SK-N-SH (cell line): ENCODE measurements at regions not wholly inside any gene's neighbourhood (a gene's known extent, or its start where the extent isn't known, plus 50 kb on each side); places are given as distances from the start of the nearest gene placed in this dataset.
A peak's percentile ranks its signal among the peaks of the same experiment; 100 is the strongest.

Experiments used
- CTCF ChIA-PET: fragments of 300-600, 350-600 bp; formaldehyde crosslinking; extraction: SDS; loops from one replicate; lab custom pipeline; 2021; lab: Yijun Ruan, JAX
- POLR2A ChIA-PET: fragments of 350-600 bp; sonication (Branson Sonifier 250); formaldehyde crosslinking; extraction: SDS; loops from one replicate; lab custom pipeline; 2020; ENCODE audit warnings: antibody characterized with exemption, inconsistent platforms; lab: Yijun Ruan, JAX
- DNase-seq: peaks from one replicate; pipeline ENCODE4 v3.0.0; 2012
- H2AFZ ChIP-seq: fragments of 200-600 bp; sonication (generic); 2 replicates; pipeline ENCODE4 v1.8.1; 2016; ENCODE audit warnings: antibody characterized with exemption, mild to moderate bottlenecking, low read depth
- H3F3A ChIP-seq: fragments of 200-600 bp; sonication (generic); replicated peaks from 2 replicates; pipeline ENCODE3; 2016; ENCODE audit warnings: antibody characterized with exemption, mild to moderate bottlenecking; ENCODE audit not compliant: insufficient read depth
- H3K27ac ChIP-seq, 2 experiments: fragments of 200-500 bp in 1 of 2; fragments of 200-600 bp in 1 of 2; sonication (Bioruptor generic) in 1 of 2; sonication (generic), shearing (Covaris generic) in 1 of 2; 2 replicates each; pipeline versions ENCODE4 v1.5.1 to v1.6.1; 2014 to 2016; ENCODE audit warnings: low read depth in 2 of 2, inconsistent platforms in 1 of 2, low read length in 1 of 2, mild to moderate bottlenecking in 1 of 2, mixed read lengths in 1 of 2
- H3K27me3 ChIP-seq: fragments of 200-600 bp; sonication (generic), shearing (Covaris generic); 2 replicates; pipeline ENCODE4 v1.6.1; 2016; ENCODE audit warnings: mixed run types; ENCODE audit not compliant: insufficient read depth
- H3K36me3 ChIP-seq, 2 experiments: fragments of 200-500 bp in 1 of 2; fragments of 200-600 bp in 1 of 2; sonication (Bioruptor generic) in 1 of 2; sonication (generic) in 1 of 2; replicated peaks in 1 of 2; 2 replicates each; pipeline versions ENCODE3 to v1.5.1; 2014 to 2016; ENCODE audit warnings: low read length in 1 of 2, mild to moderate bottlenecking in 1 of 2; ENCODE audit not compliant: insufficient read depth in 2 of 2, control insufficient read depth in 1 of 2
- H3K4me1 ChIP-seq, 2 experiments: fragments of 200-500 bp in 1 of 2; fragments of 200-600 bp in 1 of 2; sonication (Bioruptor generic) in 1 of 2; sonication (generic), shearing (Covaris generic) in 1 of 2; 2 replicates each; pipeline versions ENCODE4 v1.5.1 to v1.6.1; 2014 to 2016; ENCODE audit warnings: low read depth in 1 of 2, low read length in 1 of 2, mixed run types in 1 of 2; ENCODE audit not compliant: insufficient read depth in 2 of 2, control insufficient read depth in 1 of 2
- H3K4me2 ChIP-seq: fragments of 200-600 bp; sonication (generic), shearing (Covaris generic); 2 replicates; pipeline ENCODE4 v1.6.1; 2017; ENCODE audit warnings: mixed run types
- H3K4me3 ChIP-seq, 2 experiments: fragments of 200-500 bp in 1 of 2; fragments of 200-600 bp in 1 of 2; sonication (Bioruptor generic) in 1 of 2; sonication (generic), shearing (Covaris generic) in 1 of 2; 2 replicates each; pipeline versions ENCODE4 v1.5.1 to v1.8.1; 2014 to 2016; ENCODE audit warnings: low read depth in 2 of 2, inconsistent platforms in 1 of 2, low read length in 1 of 2, mild to moderate bottlenecking in 1 of 2, mixed read lengths in 1 of 2, moderate library complexity in 1 of 2
- H3K79me2 ChIP-seq: fragments of 200-600 bp; sonication (generic); 2 replicates; pipeline ENCODE4 v1.8.1; 2017; ENCODE audit warnings: mild to moderate bottlenecking; ENCODE audit not compliant: insufficient read depth
- H3K9ac ChIP-seq: fragments of 200-600 bp; sonication (generic); 2 replicates; pipeline ENCODE4 v1.6.1; 2017; ENCODE audit warnings: mixed run types
- H3K9me2 ChIP-seq: fragments of 200-600 bp; sonication (generic); 2 replicates; pipeline ENCODE4 v1.6.1; 2017; ENCODE audit warnings: mixed run types
- H3K9me3 ChIP-seq: fragments of 200-600 bp; sonication (generic); 2 replicates; pipeline ENCODE4 v1.6.1; 2017; ENCODE audit warnings: mixed run types, mild to moderate bottlenecking, moderate library complexity
- H4K20me1 ChIP-seq: fragments of 200-600 bp; sonication (generic); 2 replicates; pipeline ENCODE4 v1.6.1; 2017; ENCODE audit warnings: mild to moderate bottlenecking, mixed run types; ENCODE audit not compliant: insufficient read depth
- CTCF ChIP-seq: fragments of 200-600 bp; sonication (generic); IDR thresholded peaks from 2 replicates; pipeline ENCODE4 v1.6.1; 2017; ENCODE audit warnings: antibody characterized with exemption, mild to moderate bottlenecking, moderate library complexity
- ELF1 ChIP-seq: IDR thresholded peaks from 2 replicates; pipeline ENCODE4 v1.4.0; 2012
- FOXJ3 ChIP-seq: sonication (generic); formaldehyde crosslinking; IDR thresholded peaks from 2 replicates; pipeline ENCODE4 v1.5.1; 2020; ENCODE audit warnings: mild to moderate bottlenecking, missing genetic modification reagents
- GABPA ChIP-seq: IDR thresholded peaks from 2 replicates; pipeline ENCODE4 v1.4.0; 2012; ENCODE audit warnings: low read depth, mild to moderate bottlenecking
- MAX ChIP-seq: IDR thresholded peaks from 2 replicates; pipeline ENCODE4 v1.4.0; 2012; ENCODE audit warnings: low read depth
- MXI1 ChIP-seq: IDR thresholded peaks from 2 replicates; pipeline ENCODE4 v1.6.1; 2012; ENCODE audit warnings: mild to moderate bottlenecking, low read depth, low read length, improper control_type of control experiment
- RCOR1 ChIP-seq: fragments of 150-350 bp; IDR thresholded peaks from 2 replicates; pipeline ENCODE4 v1.6.1; 2017; ENCODE audit warnings: antibody characterized with exemption, low read length
- REST ChIP-seq: IDR thresholded peaks from 2 replicates; pipeline ENCODE4 v1.6.1; 2012; ENCODE audit warnings: mild to moderate bottlenecking, low read depth, low read length, moderate library complexity
- SMC3 ChIP-seq: IDR thresholded peaks from 2 replicates; pipeline ENCODE4 v1.6.1; 2012; ENCODE audit warnings: low read depth, low read length, improper control_type of control experiment
- TEAD4 ChIP-seq: IDR thresholded peaks from 2 replicates; pipeline ENCODE4 v1.4.0; 2012; ENCODE audit warnings: mild to moderate bottlenecking, borderline replicate concordance; ENCODE audit not compliant: insufficient read depth
- USF1 ChIP-seq: IDR thresholded peaks from 2 replicates; pipeline ENCODE4 v1.4.0; 2012; ENCODE audit warnings: low read depth, borderline replicate concordance
- YY1 ChIP-seq: IDR thresholded peaks from 2 replicates; pipeline ENCODE4 v1.4.0; 2012; ENCODE audit warnings: low read depth, mild to moderate bottlenecking
- WGBS: methylation state at CpG from one replicate; pipeline ENCODE4 v1.1.6; 2017; ENCODE audit warnings: low lambda C conversion rate; 5-methylcytosine and 5-hydroxymethylcytosine counted together

GRCh38 chrX:44765556-44765955 lies 78.3 kb upstream of the DUSP21 start (continued):
- no peak for TF ChIP-seq REST
- no peak for TF ChIP-seq FOXJ3 (CRISPR knock-in tag)
- TF ChIP-seq TEAD4 = no peak
- no peak for TF ChIP-seq RCOR1
- no peak for TF ChIP-seq MAX
- TF ChIP-seq, all 33 proteins: peak for 0

GRCh38 chrX:44747969-44748368 lies 95.9 kb upstream of the DUSP21 start:
- Histone ChIP-seq H3K4me3 (no peak overlapping the region), H3K9me2 (no peaks in the 10 kb centered on the region), H3K9me3 (no peaks in the 10 kb centered on the region), H3K27me3 (peaks cover 7% of the 10 kb centered on the region; the same call in 1 of the 2 replicates), H4K20me1 (no peaks in the 10 kb centered on the region), H3K9ac (no peak overlapping the region), H3K27ac (no peak overlapping the region), H2AFZ (no peak overlapping the region), H3K4me1 (no peaks in the 10 kb centered on the region), H3F3A (no peaks in the 10 kb centered on the region), H3K79me2 (no peaks in the 10 kb centered on the region), H3K4me2 (no peak overlapping the region), H3K36me3 (no peaks in the 10 kb centered on the region)
- DNase-seq = peak; percentile 40
- TF ChIP-seq CTCF (no peak), ELF1 (no peak), SMC3 (no peak), GABPA (no peak), MXI1 (no peak), USF1 (no peak), YY1 (no peak)
- CTCF ChIA-PET = no interaction called here
- POLR2A ChIA-PET = no interaction called here
- 7% methylated on average over 2 of the region's 2 CpGs for WGBS
